HAP-1 (cell line): ENCODE measurements at regions not wholly inside any gene's neighbourhood (a gene's known extent, or its start where the extent isn't known, plus 50 kb on each side); places are given as distances from the start of the nearest gene placed in this dataset.
"Not testable (repeated sequence)": the region's sequence is repeated elsewhere in the genome, so short reads cannot be mapped to it uniquely, and the experiment has no call there.

Source experiments
- DNase-seq, 2 experiments: peaks; one replicate each; pipeline ENCODE4 v3.0.0-alpha.2; 2016 to 2020; ENCODE audit warnings: low spot score in 2 of 2
- H3K27me3 ChIP-seq: fragments of 250-450 bp; sonication (Bioruptor Pico); 2 replicates; pipeline ENCODE4 v1.5.1; 2020; ENCODE audit warnings: low read depth, mild to moderate bottlenecking, moderate library complexity
- H3K36me3 ChIP-seq: fragments of 250-450 bp; sonication (Bioruptor Pico); replicated peaks from 2 replicates; pipeline ENCODE4 v1.5.1; 2020; ENCODE audit warnings: mild to moderate bottlenecking
- H3K4me1 ChIP-seq: fragments of 250-450 bp; sonication (Bioruptor Pico); 2 replicates; pipeline ENCODE4 v1.5.1; 2020; ENCODE audit warnings: mild to moderate bottlenecking
- H3K4me3 ChIP-seq: fragments of 250-450 bp; sonication (Bioruptor Pico); 2 replicates; pipeline ENCODE4 v1.5.1; 2020; ENCODE audit warnings: mild to moderate bottlenecking, moderate library complexity
- H3K9me3 ChIP-seq: fragments of 250-450 bp; sonication (Bioruptor Pico); 2 replicates; pipeline ENCODE4 v1.5.1; 2020; ENCODE audit warnings: mild to moderate bottlenecking, moderate library complexity
- in situ Hi-C: fragments of 300-500 bp; cut with MboI; formaldehyde crosslinking; loops from 3 replicates; pipeline ENCODE4 v1.14.3; 2020; ENCODE audit warnings: low sequenced_read_pairs, inconsistent platforms, mixed read lengths

DNA sequence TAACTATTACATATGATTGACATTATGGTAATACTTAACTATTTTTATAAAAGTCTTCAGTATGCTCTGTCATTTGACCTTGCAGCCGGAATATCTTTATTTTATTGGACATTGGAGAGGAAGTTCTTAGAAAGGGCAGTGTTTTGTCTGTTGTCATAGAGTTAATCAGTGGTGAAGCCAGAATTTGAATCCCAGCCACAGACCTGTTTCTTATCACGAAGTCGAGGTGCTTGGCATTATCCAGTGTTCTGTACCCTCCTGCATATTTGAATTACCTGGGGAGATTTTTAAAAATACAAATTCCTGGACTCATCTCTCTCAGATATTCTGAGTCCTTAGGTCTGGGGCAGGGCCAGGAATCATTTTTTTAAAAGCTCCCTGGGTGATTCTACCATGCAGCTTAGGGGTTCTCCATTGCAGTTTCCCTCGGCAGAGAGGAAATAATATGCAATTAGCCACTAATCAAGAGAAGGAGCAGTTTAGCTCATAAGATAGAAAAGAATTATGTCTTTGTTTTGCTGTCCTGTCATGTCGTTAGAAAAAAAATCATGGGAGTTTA, 195.6 kb upstream of the CFAP20DC start:
- H3K4me3 ChIP-seq, result no peak overlapping the region
- no peak for DNase-seq

GRCh38 chr3:59244343-59244742, 194.5 kb upstream of the CFAP20DC start:
- Histone ChIP-seq H3K4me1 (no peaks in the 10 kb centered on the region), H3K9me3 (no peaks in the 10 kb centered on the region), H3K36me3 (no peaks in the 10 kb centered on the region), H3K27me3 (no peaks in the 10 kb centered on the region), H3K4me3 (no peak overlapping the region)
- in situ Hi-C loops, result no loop called here
- no peak for DNase-seq

More for the DNA sequence above, 195.6 kb upstream of the CFAP20DC start:
- Histone ChIP-seq H3K9me3 (no peaks in the 10 kb centered on the region), H3K4me1 (no peaks in the 10 kb centered on the region), H3K36me3 (no peaks in the 10 kb centered on the region), H3K27me3 (no peaks in the 10 kb centered on the region)
- in situ Hi-C loops, result no loop called here

GRCh38 chr3:59243476-59243875, 193.7 kb upstream of the CFAP20DC start:
- DNase-seq, result no peak
- H3K4me1 ChIP-seq, result no peaks in the 10 kb centered on the region
- in situ Hi-C loops, result no loop called here

DNA sequence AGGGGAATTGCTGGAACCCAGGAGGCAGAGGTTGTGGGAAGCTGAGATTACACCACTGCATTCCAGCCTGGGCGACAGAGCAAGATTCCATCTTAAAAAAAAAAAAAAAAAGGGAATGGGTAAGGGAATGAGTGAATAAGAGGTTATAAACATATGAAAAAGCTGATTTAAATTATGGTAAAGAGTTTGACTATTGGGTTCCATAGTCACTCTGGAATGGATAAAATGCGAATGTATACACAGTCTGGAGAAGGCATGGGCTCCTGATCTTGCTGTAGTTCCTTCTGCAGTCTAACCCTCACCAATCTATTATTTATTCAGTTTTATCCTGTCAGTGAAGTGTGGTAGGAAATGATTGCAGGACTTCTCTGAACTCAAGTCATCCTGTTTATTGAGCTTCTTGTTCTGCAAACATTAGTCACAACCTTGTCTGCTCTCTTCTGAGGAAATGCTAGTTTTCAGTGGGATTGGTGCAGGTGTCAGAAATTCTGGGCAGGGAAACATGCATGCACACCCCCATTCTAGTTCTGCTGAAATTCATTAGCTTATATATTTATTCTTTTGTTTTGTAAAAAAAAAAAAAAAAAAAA, 190.9 kb upstream of the CFAP20DC start:
- in situ Hi-C loops, result no loop called here
- no peak overlapping the region for H3K4me3 ChIP-seq
- H3K4me1 ChIP-seq, result no peaks in the 10 kb centered on the region
- no peaks in the 10 kb centered on the region for H3K36me3 ChIP-seq
- H3K9me3 ChIP-seq, result no peaks in the 10 kb centered on the region
- DNase-seq, result no peak
- no peaks in the 10 kb centered on the region for H3K27me3 ChIP-seq

More at GRCh38 chr3:59243476-59243875, 193.7 kb upstream of the CFAP20DC start:
- H3K9me3 ChIP-seq, result no peaks in the 10 kb centered on the region
- no peaks in the 10 kb centered on the region for H3K36me3 ChIP-seq
- no peaks in the 10 kb centered on the region for H3K27me3 ChIP-seq
- no peak overlapping the region for H3K4me3 ChIP-seq

DNA sequence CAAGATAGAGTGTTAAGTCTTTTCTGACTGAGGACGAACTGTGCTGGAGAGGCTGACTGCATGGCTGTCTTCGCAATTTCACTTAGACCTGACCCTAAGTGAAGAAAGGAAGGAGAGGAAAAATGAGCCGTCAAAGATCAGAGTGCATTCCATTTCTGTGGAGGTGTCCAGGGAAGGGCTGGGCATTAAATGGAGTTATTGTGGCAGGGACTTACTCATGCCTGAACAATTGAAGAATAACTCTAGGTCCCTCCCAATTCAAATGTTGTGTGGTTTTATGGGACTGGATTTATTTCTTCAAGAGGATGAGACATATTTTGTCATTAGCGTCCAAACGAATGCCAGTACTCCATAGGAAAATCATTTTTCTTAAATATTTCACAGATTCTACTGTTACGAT, 187.3 kb upstream of the CFAP20DC start:
- H3K4me3 ChIP-seq, result no peak overlapping the region

GRCh38 chr3:59235634-59236012, 185.8 kb upstream of the CFAP20DC start:
- peaks cover 3% of the 10 kb centered on the region; the same call in 1 of the 2 replicates for H3K9me3 ChIP-seq
- in situ Hi-C loops, result no loop called here
- no peak for DNase-seq
- H3K4me3 ChIP-seq, result no peak overlapping the region
- no peaks in the 10 kb centered on the region for H3K36me3 ChIP-seq
- no peaks in the 10 kb centered on the region for H3K4me1 ChIP-seq
- H3K27me3 ChIP-seq, result no peaks in the 10 kb centered on the region

More for the DNA sequence above, 187.3 kb upstream of the CFAP20DC start:
- H3K4me1 ChIP-seq, result no peaks in the 10 kb centered on the region
- H3K9me3 ChIP-seq, result no peaks in the 10 kb centered on the region
- H3K27me3 ChIP-seq, result no peaks in the 10 kb centered on the region
- in situ Hi-C loops, result no loop called here
- DNase-seq, result no peak
- H3K36me3 ChIP-seq, result no peaks in the 10 kb centered on the region

GRCh38 chr3:59234884-59235633, 185.2 kb upstream of the CFAP20DC start:
- peaks cover 6% of the 10 kb centered on the region; the same call in 1 of the 2 replicates for H3K9me3 ChIP-seq
- no peak overlapping the region for H3K4me3 ChIP-seq
- DNase-seq, result no peak
- no peaks in the 10 kb centered on the region for H3K4me1 ChIP-seq
- H3K36me3 ChIP-seq, result no peaks in the 10 kb centered on the region
- H3K27me3 ChIP-seq, result no peaks in the 10 kb centered on the region
- in situ Hi-C loops, result no loop called here

DNA sequence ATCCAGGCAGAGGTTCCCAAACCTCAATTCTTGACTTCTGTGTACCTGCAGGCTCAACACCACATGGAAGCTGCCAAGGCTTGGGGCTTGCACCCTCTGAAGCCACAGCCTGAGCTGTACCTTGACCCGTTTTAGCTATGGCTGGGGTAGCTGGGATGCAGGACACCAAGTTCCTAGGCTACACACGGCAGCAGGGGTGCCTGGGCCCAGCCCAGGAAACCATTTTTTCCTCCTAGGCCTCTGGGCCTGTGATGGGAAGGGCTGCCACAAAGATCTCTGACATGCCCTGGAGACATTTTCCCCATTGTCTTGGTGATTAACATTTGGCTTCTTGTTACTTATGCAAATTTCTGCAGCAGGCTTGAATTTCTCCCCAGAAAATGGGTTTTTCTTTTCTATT, 180.6 kb upstream of the CFAP20DC start:
- not testable (repeated sequence) for H3K4me3 ChIP-seq

DNA sequence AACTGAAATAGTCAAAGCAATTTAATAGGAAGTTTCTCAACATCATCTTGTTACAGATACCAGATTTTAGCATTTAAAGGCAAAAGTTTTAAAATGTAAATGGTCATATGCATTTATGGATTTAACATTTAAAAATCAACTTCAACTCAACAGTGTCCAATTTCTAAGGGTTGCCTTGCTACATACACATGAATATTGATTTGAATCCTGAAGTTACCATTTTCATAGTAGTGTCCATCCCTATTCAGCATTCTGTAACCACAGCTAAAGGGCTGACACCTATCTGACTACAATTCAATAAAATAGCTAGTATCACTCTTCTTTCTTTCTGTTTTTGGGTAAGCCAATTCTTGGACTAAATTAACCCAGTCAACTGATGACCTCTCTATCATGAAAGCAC, 164.0 kb upstream of the CFAP20DC start:
- no peak for DNase-seq
- in situ Hi-C loops, result no loop called here
- H3K4me1 ChIP-seq, result peaks cover 2% of the 10 kb centered on the region; the same call in 1 of the 2 replicates
- H3K9me3 ChIP-seq, result no peaks in the 10 kb centered on the region
- no peaks in the 10 kb centered on the region for H3K27me3 ChIP-seq
- no peaks in the 10 kb centered on the region for H3K36me3 ChIP-seq
- no peak overlapping the region for H3K4me3 ChIP-seq

More for the DNA sequence above, 180.6 kb upstream of the CFAP20DC start:
- DNase-seq, in situ Hi-C loops, H3K36me3 ChIP-seq, H3K4me1 ChIP-seq, H3K9me3 ChIP-seq, H3K27me3 ChIP-seq: not testable (repeated sequence)

- in situ Hi-C loops, result no loop called here
- H3K9me3 ChIP-seq, result no peaks in the 10 kb centered on the region
- peak; percentile 13 to 63 for DNase-seq
- 0 out of 2 replicates have a peak, but pooled peaks cover 2% of the 10 kb centered on the region for H3K27me3 ChIP-seq
- no peak overlapping the region for H3K4me3 ChIP-seq
- no peaks in the 10 kb centered on the region for H3K36me3 ChIP-seq
- H3K4me1 ChIP-seq, result peaks cover 2% of the 10 kb centered on the region; the same call in 1 of the 2 replicates
Measured at GRCh38 chr3:59212128-59212779, 162.4 kb upstream of the CFAP20DC start.

DNA sequence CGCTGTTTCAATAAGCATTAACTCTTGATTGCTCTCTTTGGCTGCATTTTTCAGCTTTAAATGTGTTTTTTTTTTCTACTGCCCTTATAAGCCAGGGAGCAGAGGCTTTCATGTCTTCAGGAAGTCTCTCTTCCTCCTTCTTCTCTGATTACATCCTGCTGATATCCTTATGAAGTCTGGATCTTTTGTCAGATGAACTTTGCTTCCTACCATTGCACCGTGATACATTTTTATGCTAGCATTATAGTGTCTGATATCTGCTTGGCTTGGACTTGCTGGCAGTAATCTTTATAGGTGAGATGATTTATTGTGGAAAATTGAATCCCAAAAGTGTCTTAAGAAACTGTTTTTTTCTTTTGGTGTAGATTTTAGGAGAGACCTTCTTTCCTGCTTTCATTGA, 160.4 kb upstream of the CFAP20DC start:
- no peaks in the 10 kb centered on the region for H3K36me3 ChIP-seq
- H3K4me3 ChIP-seq, result no peak overlapping the region
- DNase-seq, result no peak
- H3K9me3 ChIP-seq, result no peaks in the 10 kb centered on the region
- in situ Hi-C loops, result no loop called here
- H3K4me1 ChIP-seq, result no peaks in the 10 kb centered on the region
- H3K27me3 ChIP-seq, result 0 out of 2 replicates have a peak, but pooled peaks cover 2% of the 10 kb centered on the region

DNA sequence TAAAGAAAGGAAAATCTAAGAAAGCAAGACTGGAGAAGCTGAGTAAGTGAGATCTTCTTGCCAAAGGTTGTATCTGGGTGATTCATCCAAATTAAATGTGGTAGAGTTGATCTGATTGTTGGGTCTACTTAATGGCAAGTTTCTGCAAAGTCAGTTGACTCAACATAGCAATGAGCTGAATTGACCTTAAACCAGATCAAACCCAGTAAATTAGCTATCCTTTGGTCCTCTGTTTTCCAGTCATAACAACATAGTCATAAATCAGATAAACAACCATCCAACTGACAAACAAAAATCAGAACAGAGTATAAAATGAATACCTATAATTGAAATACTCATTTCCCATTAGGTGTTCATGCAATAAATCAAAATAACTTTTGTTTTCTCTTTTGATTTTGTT, 142.6 kb upstream of the CFAP20DC start:
- no peak for DNase-seq

DNA sequence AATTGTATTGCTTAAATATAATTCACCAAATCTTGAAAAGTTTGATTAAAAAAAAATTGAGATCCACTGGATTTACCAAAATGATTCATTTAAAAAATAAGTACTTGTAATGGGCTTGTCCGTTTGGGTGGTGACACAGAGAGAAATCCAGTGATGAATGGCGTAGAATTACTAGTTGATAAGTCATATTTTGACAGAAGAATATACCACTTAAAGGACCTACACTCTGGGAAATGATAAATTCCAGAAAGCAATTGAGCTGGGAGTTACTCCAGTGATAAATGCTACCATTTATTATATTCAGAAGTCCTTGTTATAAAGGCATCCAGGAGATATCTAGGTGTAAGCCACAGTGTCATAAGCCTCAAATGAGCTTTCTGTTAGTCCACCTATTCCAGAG, 141.8 kb upstream of the CFAP20DC start:
- Histone ChIP-seq H3K36me3 (no peaks in the 10 kb centered on the region), H3K4me3 (no peak overlapping the region), H3K9me3 (no peaks in the 10 kb centered on the region), H3K27me3 (no peaks in the 10 kb centered on the region), H3K4me1 (no peaks in the 10 kb centered on the region)
- no peak for DNase-seq
- in situ Hi-C loops, result no loop called here

More for the DNA sequence above, 142.6 kb upstream of the CFAP20DC start:
- Histone ChIP-seq H3K9me3 (no peaks in the 10 kb centered on the region), H3K27me3 (no peaks in the 10 kb centered on the region), H3K36me3 (no peaks in the 10 kb centered on the region), H3K4me1 (no peaks in the 10 kb centered on the region), H3K4me3 (no peak overlapping the region)
- in situ Hi-C loops, result no loop called here

DNA sequence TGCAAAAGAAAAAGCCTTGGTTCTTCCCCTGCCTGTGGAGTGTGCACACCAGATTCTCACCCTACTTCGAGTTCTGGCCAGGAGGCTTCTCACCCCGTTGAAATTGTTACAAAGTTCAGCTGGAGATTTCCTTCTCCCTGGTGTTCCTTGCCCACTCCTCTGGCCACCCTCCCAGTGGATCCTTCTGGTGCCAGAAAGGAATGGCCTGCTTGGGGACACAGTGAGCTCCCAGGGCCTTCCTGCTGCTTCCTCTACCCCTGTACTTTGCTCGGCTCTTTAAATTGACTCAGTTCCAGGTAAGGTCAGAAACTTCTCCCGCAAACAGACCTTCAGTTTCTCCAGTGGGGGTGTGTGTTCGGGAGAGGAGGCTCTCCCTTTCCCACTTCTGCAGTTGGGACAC, 140.1 kb upstream of the CFAP20DC start:
- H3K4me3 ChIP-seq, result no peak overlapping the region
- no peak for DNase-seq
- H3K36me3 ChIP-seq, result no peaks in the 10 kb centered on the region

More for the DNA sequence above, 140.1 kb upstream of the CFAP20DC start:
- in situ Hi-C loops, result no loop called here
- Histone ChIP-seq H3K9me3 (no peaks in the 10 kb centered on the region), H3K27me3 (no peaks in the 10 kb centered on the region), H3K4me1 (peaks cover 5% of the 10 kb centered on the region; the same call in 1 of the 2 replicates)
